GM12873 (cell line): ENCODE measurements at regions not wholly inside any gene's neighbourhood (a gene's known extent, or its start where the extent isn't known, plus 50 kb on each side); places are given as distances from the start of the nearest gene placed in this dataset.

Source experiments
- TF ChIP-seq, protein P1 (sequence below): IDR thresholded peaks from 2 replicates; pipeline ENCODE4 v1.5.1; 2012; ENCODE audit warnings: low read depth, mild to moderate bottlenecking, moderate library complexity, low read length, control low read depth; ENCODE audit not compliant: insufficient read depth; ENCODE audit errors: missing control alignments

GRCh38 chr20:39633689-39634088 lies 671.5 kb downstream of the DHX35 start:
- TF ChIP-seq, protein P1, sequence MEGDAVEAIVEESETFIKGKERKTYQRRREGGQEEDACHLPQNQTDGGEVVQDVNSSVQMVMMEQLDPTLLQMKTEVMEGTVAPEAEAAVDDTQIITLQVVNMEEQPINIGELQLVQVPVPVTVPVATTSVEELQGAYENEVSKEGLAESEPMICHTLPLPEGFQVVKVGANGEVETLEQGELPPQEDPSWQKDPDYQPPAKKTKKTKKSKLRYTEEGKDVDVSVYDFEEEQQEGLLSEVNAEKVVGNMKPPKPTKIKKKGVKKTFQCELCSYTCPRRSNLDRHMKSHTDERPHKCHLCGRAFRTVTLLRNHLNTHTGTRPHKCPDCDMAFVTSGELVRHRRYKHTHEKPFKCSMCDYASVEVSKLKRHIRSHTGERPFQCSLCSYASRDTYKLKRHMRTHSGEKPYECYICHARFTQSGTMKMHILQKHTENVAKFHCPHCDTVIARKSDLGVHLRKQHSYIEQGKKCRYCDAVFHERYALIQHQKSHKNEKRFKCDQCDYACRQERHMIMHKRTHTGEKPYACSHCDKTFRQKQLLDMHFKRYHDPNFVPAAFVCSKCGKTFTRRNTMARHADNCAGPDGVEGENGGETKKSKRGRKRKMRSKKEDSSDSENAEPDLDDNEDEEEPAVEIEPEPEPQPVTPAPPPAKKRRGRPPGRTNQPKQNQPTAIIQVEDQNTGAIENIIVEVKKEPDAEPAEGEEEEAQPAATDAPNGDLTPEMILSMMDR: no peak

DNA sequence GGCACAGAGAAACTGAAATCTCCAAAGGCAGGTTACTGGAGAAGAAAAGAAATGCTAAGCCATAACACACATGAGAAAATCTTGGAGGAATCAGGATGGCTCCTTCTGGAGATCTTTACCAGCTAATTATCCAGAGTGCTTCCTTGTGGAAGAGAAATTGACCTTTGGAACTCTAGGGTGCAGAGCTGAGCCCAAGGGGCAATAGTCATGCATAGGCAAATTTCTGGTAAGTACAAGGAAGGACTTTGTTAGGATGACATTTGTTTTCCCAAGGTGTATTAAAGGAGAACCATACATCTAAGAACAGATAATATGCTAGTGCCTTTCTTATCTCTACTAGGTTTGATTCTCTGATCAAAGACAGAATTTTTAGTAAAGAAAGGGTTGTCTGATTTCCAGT lies 670.6 kb downstream of the DHX35 start:
- TF ChIP-seq, protein P1: no peak

DNA sequence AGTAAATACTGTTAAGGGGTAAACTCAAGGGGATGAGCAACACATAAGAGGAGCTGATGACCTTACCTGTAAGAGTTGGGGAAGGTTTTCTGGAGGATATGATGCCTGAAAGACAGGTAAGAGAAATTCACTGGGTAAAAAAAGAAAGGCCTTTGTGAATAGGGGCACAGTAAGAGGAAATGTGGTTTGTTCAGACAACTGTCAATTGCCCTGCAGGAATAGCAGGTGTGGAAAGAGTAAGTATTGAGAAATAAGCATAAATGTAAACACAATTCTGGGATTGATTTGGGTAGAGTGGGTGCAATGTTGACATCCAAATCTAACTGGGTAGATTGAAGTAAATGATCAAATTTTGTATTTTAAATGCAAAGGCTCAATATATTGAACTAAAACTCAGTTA lies 670.0 kb downstream of the DHX35 start:
- TF ChIP-seq, protein P1: no peak

- TF ChIP-seq, protein P1: no peak
Observed at GRCh38 chr20:39631557-39631956, 669.4 kb downstream of the DHX35 start.

DNA sequence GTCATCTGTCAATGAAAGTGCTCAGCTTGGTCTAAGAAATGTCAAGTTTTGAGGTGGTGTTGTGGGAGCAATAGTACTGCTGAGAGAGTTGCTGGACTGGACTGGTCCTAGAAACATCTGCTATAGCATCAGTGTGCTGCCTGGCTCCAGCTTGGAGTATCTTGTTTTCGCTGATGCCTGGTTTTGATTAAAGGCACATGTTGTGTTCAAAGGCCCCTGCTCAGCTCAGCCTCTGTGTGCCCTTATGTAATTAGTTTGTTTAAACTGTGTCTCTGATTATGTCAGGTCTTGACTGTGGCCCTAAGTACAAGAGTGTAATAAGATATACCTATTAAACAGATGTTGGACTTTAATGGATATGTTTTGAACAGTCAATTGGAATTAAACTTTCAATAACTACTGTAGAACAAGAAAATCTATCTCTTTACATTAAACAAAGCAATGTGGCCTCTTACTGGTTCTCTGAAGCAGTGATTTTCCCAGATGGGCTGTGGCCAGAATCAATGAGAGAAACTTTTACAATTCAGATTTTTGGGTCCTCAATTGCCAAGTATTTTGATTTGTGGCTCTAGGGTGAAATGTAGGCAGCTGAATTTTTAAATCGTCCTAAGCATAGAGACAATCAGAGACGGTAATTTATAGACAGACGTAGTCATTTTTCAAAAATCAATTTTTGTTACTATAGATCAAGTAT lies 668.2 kb downstream of the DHX35 start:
- TF ChIP-seq, protein P1: no peak

DNA sequence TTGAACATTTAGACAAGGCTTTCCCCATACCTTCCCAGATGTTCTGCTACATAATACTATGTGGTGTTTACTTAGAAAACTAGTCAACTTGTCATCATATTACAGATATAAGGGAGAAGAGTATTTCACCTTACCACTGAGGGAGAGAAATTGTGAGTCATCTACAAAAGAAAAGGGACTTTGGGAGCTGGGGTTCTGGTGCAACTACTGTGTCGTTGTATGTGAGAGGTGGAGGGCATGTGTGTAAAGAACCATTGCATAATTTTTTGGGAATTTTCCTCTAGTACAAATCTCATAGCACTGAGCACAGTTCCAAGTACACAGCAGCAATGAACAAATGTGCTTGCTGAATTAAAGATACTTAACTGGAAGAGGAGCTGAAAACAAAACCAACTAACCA lies 665.6 kb downstream of the DHX35 start:
- TF ChIP-seq, protein P1: no peak

DNA sequence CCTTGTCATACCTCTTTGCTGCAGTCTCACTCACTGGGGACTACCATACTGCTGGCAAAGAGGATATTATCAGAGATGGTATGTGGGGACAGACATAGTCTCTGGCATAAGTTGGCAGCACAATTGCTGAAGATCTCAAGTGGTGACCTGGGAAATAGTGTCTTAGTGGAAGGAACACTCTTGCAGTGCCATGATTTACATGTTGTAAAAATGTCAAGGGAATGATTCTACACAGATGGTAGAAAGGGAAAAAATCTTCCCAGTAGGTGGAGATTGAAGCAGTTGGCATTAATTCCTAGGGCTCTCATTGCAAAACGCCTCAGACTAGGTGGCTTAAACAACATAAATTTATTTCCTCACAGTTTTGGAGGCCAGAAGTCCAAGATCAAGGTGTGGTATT lies 662.2 kb downstream of the DHX35 start:
- TF ChIP-seq, protein P1: no peak
